ENCODE measurements at regions not wholly inside any gene's neighbourhood (a gene's known extent, or its start where the extent isn't known, plus 50 kb on each side); places are given as distances from the start of the nearest gene placed in this dataset.
A peak's percentile ranks its signal among the peaks of the same experiment; 100 is the strongest.
"Not testable (repeated sequence)": the region's sequence is repeated elsewhere in the genome, so short reads cannot be mapped to it uniquely, and the experiment has no call there.

DNA sequence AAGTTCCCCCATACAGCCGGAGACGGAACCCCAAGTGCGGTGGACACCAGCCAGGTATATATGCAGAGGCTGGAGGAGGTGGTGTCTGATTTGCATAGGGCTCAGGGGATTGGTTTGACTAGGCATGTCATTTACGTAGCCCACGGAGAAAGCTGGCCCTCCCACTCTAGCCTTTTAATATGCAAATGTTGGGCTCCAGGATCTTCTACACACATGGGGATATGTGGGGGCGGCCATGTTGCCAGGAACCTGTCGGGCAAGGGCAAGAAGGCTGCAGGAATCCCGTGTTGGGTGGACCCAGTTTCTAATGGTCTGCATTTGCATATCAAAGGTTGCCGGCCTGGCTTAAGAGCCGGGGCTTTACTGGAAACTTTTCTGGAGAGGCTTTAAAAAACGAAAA lies 57.4 kb downstream of the FTHL17 start:
- DNase-seq, result not testable (repeated sequence)

DNA sequence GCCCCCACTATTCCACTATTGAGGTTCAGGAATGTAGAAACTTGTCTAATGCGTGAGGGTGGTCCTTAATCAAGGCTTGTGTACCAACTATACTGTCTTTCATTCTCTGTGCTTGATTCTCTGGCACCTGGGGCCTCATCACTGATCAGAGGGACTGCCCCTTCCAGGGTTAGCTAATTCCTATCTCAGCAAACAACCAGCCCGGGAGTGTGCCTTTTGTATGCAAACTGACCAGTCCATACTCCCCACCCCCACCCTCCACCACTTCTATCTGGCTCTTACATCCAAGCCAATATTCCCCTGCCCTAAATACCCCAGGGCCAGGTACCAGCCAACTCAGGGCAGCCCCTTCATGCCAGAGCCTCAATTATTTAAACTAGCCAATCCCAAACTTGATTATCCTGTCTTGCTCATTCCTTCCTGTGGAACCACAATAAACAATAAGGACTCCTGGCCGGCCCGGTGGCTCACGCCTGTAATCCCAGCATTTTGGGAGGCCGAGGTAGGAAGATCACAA lies 59.3 kb downstream of the FTHL17 start:
- DNase-seq, result no peak

DNA sequence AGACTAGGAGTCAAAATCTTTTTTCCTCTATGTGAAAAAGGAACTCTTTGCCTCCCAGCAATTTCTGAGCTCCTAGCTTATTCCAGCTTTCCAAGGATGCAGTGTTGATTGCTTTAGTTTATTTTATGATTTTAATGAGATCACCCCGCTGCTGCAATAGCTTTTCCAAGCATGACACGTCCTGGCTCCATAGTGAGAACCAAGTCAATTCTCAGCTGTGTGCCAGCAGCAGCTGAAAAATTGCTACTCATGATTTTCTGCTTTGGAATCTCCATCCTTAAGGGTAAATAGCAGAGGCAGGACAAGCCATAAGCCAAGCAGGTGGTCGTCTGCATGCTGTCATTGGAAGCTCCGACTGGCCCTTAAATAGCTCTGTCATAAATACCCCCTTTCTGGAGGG lies 64.5 kb downstream of the FTHL17 start:
- DNase-seq, result no peak

DNA sequence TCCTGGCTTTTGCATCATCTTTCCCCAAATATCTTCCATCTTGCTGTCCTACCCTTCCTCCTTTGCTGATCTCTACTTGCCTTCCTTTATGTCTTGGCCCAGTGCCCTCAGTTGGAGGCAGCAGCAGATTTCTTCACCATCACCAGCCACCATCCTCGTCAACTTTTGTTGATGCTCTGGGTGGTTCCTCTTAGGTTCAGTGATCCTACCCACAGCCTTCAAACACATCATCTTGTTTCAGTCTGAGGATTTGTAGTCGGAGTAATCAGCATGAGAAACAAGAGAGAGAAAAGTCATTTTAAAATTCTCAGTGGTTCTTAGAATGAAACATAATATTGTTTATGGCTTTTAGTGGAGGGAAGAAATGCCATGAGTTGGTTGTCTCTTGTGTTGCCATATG lies 65.8 kb downstream of the FTHL17 start:
- no peak for DNase-seq

DNA sequence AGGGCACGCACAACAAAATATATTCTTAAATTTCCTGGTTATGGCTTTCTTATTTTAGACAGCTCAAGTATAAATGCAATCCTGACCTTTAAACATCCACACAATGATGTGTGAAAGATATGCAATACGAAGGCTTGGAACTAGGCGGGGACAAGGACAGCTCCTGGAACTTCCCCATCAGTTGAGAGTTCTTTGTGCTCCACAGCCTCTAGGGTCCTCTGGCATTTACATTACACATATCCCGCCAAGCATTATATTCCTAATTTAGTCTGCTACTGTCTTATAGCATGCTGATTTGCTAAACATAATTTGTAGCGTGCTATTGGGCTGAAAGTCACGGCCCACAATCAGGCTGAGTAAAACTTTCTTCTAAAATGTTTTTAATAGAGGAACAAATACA lies 74.4 kb downstream of the FTHL17 start:
- DNase-seq, result no peak

DNA sequence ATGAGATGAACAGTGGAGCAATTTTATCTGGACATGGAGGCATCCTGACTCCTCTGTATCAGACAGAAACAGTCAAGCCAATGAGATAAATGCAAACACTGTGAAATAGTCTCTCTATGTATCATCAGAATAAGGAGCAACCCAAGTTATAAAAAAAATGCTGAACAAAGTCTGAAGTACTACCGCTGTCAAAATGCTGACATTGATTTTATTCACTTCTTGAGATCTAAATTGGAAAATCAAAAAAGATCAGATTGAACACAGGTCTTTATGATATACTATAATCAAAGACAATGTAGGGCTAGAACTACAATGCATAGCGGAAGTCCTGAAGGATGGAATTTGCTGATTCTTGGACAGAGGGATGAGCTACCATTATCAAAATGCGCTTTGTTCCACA lies 76.1 kb downstream of the FTHL17 start:
- no peak for DNase-seq

DNA sequence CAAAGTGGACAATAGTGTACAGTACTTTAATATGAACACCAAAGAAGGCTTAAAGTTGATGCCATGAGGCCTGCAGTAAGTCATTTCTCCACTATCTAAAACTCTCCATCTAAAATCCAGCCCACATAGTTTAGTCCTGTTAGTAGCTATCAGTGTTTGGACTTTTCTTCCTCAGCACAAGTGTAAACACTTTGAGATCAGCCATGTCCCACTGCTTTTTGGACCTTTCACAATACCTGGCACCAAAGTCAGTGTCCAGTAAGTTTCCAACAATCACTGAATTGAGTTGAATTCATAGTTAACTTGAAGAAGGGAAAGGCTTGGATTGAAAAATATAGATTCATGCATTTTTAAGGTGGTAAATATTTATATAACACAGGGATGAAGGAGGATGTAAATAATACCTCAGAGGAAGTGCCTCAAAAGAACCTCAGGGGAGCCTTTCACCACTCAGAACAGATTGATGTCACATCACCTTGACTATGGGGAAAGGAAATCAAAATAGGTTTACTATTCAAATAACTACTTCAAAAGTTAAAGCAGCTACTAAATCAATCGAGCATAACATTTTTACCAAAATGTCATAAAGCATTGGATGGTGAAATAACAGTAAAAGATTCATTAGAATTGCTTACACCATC lies 76.7 kb downstream of the FTHL17 start:
- no peak for DNase-seq

DNA sequence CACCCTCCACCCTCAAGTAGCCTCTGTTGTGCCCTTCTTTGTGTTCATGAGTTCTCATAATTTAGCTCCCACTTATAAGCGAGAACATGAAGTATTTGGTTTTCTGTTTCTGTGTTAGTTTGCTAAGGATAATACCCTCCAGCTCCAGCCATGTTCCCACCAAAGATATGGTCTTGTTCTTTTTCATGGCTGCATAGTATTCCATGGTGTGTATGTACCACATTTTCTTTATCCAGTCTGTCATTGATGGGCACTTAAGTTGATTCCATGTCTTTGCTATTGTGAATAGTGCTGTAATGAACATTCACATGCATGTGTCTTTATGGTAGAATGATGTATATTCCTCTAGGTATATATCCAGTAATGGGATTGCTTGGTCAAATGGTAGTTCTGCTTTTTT lies 77.8 kb downstream of the FTHL17 start:
- not testable (repeated sequence) for DNase-seq

DNA sequence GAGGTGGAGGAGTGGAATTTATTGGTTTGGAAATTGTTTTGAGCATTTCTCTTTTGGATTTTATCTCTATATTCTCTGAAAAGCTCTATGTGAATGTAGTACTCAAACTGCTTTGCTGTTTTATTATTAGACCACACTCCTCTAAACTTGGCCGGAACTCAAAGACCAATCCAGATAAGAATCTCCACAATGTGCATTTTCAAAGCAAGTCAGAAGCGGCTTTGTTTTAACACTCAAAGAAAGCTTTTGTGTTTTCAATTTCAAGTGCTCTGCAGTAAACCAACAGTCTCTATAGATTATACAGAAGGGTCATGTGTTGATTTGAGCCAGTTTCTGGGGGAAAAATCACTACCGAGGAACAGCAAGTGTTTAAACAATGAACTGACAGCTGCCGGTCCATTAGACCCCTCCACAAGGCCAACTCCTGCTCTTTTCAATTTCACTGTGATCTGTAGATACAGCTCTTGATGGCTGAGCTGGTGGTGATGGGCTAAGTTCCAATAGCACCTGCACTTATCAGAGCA lies 79.4 kb downstream of the FTHL17 start:
- no peak for DNase-seq

DNA sequence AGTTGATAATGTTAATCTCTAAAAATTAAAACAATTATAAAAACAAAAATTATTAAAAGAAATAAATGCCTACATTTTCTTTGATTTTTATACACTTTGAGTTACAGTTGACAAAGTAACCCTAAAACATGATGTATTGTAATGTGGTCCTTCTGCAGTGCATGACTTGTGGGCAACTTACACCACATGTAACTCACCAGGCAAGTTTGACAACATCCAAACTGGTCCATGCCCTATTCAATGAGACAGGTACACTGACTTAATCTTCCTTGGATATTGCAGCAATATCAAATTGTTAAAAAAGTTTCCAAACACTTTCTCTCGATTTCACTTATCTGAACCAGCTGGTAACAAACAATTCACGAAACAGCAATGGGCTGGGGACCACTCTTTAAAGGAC lies 81.5 kb downstream of the FTHL17 start:
- DNase-seq, result no peak

DNA sequence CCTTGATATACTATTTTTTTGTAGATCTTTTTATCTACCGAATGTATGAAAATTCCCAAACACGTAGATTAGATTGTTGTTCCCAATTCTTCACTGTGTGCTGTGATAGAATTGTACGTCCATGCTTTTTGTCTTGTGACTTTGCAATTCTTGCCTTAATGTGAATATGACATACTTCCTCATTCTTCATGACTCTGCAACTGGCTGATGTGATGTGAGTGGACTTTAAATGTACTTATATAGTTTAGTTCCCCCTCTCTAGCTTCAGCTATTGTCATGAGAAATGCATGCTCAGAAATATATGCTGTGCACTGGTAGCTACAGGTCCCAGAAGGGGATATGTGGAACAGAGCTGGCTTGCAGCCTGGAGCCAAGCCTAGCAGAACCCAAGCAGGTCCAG lies 89.4 kb downstream of the FTHL17 start:
- DNase-seq, result no peak

DNA sequence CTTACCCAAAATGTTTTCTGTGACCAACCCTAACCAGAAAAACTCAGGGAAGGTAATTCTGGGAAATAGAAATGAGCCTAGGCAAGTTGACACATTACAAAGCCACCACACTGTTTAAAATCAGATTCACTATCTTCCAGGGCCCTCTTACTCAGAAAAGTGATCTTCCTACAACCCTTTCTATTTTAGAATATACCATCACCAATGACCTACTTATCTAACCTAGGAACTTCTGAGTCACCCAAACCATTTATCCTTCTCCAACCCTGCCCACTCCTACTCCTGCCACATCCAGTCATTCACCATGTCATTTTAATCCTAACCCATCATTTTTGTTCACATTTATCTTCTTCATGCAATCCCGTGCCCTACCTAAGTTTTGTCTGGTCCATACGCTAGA lies 89.9 kb downstream of the FTHL17 start:
- DNase-seq, result no peak

DNA sequence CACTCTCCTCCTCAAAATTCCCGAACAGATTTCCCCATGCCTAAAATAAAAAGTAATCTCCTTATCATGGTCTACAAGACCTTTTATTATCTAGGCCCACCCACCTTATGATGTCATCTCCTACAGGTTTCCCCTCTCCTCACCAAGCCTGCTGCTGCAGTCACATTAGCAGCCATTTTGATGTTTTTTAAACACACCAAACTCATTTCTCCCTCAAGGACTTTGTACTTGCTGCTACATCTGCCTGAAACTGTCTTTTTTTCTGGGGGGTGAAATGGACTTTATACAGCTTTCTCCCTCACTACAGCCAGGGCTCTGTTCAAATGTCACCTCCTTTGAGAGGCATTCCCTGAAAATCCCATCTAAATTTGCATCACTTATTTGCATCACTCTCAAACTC lies 90.2 kb upstream of the TAB3 start:
- no peak for DNase-seq

DNA sequence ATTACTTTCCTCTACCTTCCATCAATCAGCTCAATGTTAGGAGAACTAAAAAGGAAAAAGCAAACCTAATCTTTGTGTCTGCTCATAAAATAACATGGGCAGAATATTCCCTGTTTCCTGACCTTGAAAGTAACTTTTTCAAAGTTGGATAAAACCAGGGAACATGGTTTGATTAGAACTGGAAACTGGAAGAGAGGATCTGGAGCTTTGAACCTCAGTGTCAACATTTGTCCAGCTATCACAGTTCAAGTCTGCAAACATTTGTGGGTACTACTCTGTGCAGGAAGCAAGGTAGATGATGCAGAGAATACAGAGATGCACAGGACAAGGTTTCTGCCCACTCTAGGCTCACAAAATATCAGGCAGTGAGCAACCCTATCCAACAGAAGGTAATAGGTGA lies 86.4 kb upstream of the TAB3 start:
- no peak for DNase-seq

DNA sequence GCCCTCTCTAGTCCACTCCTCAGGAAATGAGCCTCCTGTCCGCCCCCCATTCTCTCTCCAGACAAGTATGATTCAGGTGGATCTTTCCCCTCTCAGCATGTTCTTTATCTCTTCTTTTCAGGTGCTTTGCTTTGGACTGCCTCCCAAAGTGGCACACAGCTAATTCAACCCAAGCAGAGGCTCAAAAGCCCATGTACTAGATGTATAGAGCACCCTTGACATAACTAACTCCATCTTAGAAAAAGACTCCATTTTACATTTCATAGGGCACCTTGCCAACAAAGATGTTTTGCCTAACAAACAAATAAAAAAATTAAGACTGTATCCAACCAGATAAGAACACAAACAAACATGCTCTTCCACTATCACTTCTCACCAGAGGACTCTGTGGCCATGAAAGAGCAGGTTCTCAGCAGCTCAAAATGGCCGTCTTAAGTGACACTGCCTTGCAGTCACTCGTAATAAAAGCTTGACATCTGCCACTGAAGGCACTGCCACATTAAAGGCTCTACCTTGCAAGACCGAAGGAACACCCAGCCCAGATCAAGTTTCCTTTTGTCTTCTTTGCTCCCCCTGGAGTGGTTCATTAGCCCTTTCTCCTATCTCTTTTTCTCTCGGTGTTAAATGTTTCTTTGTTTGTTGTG lies 84.9 kb upstream of the TAB3 start:
- DNase-seq, result no peak

DNA sequence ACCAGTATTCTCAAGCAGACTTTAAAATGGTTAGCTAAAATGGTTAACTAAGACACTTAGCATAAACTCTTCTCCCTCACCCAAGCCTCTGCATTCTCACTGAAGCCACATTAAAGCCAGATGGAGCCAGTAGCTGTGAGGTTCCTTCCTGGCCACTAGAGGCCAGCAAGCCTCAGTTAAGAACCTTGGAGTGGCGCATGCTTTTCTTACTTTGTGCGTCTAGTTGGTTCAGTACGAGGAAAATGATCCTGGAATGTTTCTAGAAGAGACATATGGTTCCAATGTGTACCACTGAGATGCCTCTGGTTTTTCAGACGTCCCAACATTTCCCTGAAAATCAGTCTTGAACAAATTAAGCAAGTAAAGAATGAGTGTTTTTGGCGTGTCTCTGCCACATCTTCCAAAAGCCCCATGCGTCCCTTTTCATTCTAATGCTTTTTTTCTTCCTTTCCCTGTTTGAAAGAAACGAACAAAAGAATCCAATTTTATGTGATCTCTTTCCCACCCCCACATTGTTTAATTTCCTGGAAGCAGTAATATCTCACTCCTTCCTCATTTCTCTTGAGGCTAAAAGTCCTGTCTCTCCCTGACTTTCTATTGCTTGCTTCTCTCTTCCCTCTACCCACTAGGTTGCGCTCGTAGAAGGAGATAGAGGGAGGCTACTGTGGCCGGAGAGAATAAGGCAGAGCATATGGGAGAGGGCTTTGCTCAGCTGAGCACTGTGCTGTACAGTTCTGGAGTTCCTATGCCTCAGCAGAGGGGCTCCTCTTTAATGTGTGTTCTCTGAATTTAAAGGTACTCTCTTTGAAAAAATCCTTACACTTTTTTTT lies 82.9 kb upstream of the TAB3 start:
- DNase-seq, result peak; percentile 51

DNA sequence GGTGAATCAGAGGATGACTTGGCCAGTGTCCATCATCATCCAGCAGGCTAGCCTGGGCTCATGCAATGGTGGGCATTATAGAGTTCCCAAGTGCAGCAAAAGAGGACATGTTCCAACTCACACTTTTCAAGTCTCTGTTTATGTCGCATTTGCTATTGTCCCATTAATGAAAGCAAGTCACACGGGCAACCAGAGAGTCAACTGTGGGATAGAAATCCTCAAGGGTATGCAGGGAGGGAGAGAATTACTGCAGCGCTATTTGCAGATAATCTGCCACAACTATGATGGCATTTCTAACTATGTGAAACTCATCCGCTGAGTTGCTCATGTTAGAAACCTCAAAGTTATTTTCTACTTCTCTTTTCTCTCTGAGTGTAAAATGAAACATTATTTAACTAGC lies 78.5 kb upstream of the TAB3 start:
- no peak for DNase-seq

DNA sequence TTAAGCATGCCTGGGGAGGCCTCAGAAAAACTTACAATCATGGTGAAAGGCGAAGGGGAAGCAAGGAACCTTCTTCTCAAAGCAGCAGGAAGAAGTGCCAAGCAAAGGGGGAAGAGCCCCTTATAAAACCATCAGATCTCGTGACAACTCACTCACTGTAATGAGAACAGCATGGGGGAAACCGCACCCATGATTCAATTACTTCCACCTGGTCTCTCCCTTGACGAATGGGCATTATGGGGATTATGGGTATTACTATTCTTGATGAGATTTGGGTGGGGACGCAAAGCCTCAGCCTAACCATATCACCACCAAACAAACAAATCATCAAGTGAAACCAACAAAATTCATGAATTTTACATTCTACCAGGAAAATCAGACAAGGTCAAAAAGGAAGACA lies 76.7 kb upstream of the TAB3 start:
- DNase-seq, result no peak

DNA sequence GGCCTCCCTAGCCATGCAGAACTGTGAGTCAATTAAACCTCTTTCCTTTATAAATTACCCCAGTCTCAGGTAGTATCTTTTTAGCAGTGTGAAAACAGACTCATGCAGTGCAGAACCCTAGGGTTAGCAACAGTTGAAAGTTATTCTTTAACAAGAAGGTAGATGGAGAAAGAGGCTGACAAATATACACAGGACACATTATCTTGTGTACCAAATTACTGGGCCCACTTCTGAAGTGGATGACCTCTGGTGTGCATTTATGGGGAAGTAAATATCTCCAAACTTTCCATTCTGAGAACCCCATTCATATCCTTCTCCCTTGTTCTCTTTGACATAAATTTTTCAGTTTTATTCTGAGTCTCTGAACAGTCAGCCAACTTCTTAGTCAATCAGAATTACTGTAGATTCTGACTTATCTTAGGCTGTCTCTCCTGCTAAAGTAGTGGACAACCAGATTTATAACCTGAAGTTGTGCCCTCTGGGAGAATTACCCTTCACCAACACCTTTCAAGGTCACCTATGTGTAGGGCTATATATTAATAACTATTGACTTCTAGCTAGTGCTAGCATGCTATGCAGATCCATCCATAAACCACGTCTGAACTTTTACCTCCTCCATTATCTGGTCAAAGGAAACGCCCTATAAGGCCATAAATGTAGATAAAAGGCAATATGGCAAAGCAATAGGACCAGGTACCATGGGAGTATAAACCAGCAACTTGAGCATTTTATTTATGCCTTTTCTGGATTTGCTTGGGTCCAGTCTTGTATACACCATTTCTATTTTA lies 72.5 kb upstream of the TAB3 start:
- no peak for DNase-seq

DNA sequence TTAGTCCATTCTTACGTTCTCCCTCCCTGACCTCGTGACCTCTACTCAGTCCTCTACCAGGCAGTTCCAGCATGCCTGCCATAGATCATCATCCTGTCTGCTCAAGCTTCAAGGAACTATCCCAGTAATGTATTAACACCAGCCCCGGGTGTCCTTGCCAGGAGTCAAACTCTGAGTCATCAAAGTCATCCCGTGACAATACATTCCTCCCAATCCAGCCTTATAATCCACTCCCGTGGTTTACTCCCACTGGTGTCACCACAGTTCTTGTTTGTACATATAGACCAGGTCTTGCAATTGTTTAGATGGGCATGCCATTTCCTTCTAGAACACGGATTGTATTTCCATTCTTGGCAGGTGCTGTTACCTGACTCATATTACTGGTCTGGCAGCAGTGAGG lies 68.7 kb upstream of the TAB3 start:
- DNase-seq, result no peak

DNA sequence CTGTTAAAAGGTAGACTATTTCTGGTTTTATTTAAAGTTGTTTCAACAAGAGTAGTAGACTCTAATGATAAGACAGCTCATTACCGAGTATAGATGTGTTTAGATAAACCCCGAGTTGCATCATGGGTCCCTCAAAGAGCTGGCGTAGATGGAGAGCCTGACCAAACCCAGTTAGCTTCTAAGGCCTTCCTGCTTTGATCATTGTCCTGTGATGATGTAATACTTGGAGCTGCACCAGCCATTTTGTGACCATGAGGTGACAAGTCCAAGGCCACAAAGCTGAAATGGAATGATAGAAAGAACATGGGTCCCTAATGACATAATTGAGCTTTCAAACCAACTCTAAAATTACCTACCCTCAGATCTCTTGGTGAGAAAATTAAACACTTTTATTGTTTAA lies 66.6 kb upstream of the TAB3 start:
- DNase-seq, result no peak

DNA sequence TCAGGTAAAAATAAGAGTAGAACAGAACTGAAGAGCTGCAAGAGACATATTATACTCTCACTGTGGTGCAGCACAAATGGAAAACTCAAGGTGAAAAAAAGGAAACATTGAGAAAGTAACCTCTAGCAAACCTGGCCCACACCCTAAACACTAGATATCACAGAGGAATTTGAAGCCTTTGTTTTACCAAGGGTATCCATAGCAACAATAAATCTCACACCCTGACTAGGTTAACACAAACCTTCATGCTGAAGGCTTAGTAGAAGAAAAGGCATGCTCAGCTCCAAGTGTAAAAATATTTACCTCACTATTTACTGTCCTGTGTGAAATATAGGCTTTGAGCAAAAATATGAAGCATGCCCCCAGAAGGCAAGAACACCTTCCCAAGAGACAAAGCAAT lies 61.9 kb upstream of the TAB3 start:
- DNase-seq, result no peak

DNA sequence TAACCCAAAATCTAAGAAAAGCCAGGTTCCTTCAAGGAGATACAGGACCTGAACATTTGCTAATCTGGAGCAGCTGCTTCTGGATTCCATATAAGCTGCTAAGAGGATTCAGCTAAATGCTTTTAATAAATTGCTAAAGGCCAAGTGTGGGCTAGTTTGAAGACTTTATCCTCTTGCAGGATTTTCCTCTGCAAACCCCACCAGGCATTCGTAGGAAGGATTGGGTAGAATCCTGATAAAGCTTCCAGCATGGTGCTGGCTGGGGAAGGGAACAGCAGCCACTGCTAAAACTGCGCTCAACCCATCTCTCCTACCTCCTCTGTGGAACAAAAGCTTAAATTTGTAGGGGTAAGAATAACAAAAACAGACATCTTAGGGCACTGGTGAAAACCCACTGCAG lies 61.3 kb upstream of the TAB3 start:
- DNase-seq, result no peak

All from activated CD4-positive, alpha-beta T cell treated with anti-CD3 and anti-CD28 coated beads, Interleukin-10, Interleukin-2, amounts not matched to agents 100 ng/mL and 50 ng/mL, durations not matched to agents 16 hours and 8 hours (primary cell).